HCT116 (cell line): ENCODE measurements at regions not wholly inside any gene's neighbourhood (a gene's known extent, or its start where the extent isn't known, plus 50 kb on each side); places are given as distances from the start of the nearest gene placed in this dataset.

Experiments used
- ATAC-seq: fragments of 200-7000 bp; cut with Tn5 transposase; 2 replicates; pipeline ENCODE4 v1.9.1; 2020; ENCODE audit warnings: mild to moderate bottlenecking, moderate library complexity
- BruUV-seq: library from RNA; stranded (reverse); fragments of 400-500 nt; replicated peaks from 2 replicates; lab custom pipeline; 2021; lab: Mats Ljungman, UMichigan
- CTCF ChIA-PET: fragments of 300-600 bp; sonication (Branson Sonifier 250); formaldehyde crosslinking; loops from one replicate; lab custom pipeline; 2021; ENCODE audit warnings: antibody characterized with exemption; lab: Charles Lee
- POLR2A ChIA-PET: fragments of 300-600, 350-600 bp; sonication (Branson Sonifier 250); formaldehyde crosslinking; loops from one replicate; lab custom pipeline; 2021; ENCODE audit warnings: antibody characterized with exemption; lab: Charles Lee
- RAD21 ChIA-PET, 2 experiments: fragments of 300-600 bp; sonication (Branson Sonifier 250); formaldehyde crosslinking; loops; one replicate each; lab custom pipeline; 2023; ENCODE audit warnings: low total read pairs in 2 of 2; ENCODE audit not compliant: uncharacterized antibody in 2 of 2, unreplicated experiment in 2 of 2, low non-redundant PET in 1 of 2; lab: Charles Lee
- DNase-seq: peaks from one replicate; pipeline ENCODE4 v3.0.0-alpha.2; 2010; ENCODE audit warnings: low read depth, low spot score
- H2AFZ ChIP-seq: fragments of 200-600 bp; shearing (Covaris generic), sonication (generic); 2 replicates; pipeline ENCODE4 v1.6.1; 2017; ENCODE audit warnings: low read depth, mixed run types, mixed read lengths, antibody characterized with exemption, low read length; ENCODE audit not compliant: poor library complexity, severe bottlenecking
- H3K27ac ChIP-seq: 2 replicates; pipeline ENCODE4 v1.5.1; 2012; ENCODE audit warnings: low read depth, low read length
- H3K27me3 ChIP-seq: fragments of 200-600 bp; sonication (generic); 2 replicates; pipeline ENCODE4 v1.6.1; 2016; ENCODE audit warnings: mixed run types, low read length, mixed read lengths; ENCODE audit not compliant: insufficient read depth
- H3K36me3 ChIP-seq, 2 experiments: fragments of 200-500 bp in 1 of 2; fragments of 200-600 bp in 1 of 2; sonication (Bioruptor generic) in 1 of 2; sonication (generic) in 1 of 2; 2 replicates each; pipeline versions ENCODE4 v1.5.1 to v1.6.1; 2014 to 2016; ENCODE audit warnings: low read length in 2 of 2, inconsistent platforms in 1 of 2, mixed read lengths in 1 of 2, mixed run types in 1 of 2; ENCODE audit not compliant: insufficient read depth in 2 of 2, control insufficient read depth in 1 of 2
- H3K4me1 ChIP-seq, 2 experiments: fragments of 200-600 bp in 1 of 2; sonication (generic) in 1 of 2; 2 replicates each; pipeline versions ENCODE4 v1.5.1 to v1.6.1; 2012 to 2017; ENCODE audit warnings: low read length in 2 of 2, inconsistent platforms in 1 of 2, mild to moderate bottlenecking in 1 of 2, mixed read lengths in 1 of 2, mixed run types in 1 of 2, moderate library complexity in 1 of 2; ENCODE audit not compliant: insufficient read depth in 2 of 2, control insufficient read depth in 1 of 2
- H3K4me2 ChIP-seq: fragments of 200-600 bp; sonication (generic); 2 replicates; pipeline ENCODE4 v1.6.1; 2017; ENCODE audit warnings: mixed run types, low read length, mixed read lengths
- H3K4me3 ChIP-seq, 2 experiments: fragments of 200-600 bp in 1 of 2; sonication (generic) in 1 of 2; replicated peaks in 1 of 2; 2 replicates each; pipeline ENCODE4 v1.5.1; 2011 to 2016; ENCODE audit warnings: low read length in 2 of 2, control low read depth in 1 of 2, low read depth in 1 of 2, mild to moderate bottlenecking in 1 of 2, mixed read lengths in 1 of 2, mixed run types in 1 of 2
- H3K79me2 ChIP-seq: fragments of 200-600 bp; sonication (generic); 2 replicates; pipeline ENCODE4 v1.6.1; 2017; ENCODE audit warnings: mild to moderate bottlenecking, mixed run types, low read length, moderate library complexity, mixed read lengths; ENCODE audit not compliant: insufficient read depth
- H3K9ac ChIP-seq: fragments of 200-600 bp; sonication (generic); 2 replicates; pipeline ENCODE4 v1.6.1; 2016; ENCODE audit warnings: low read length, mixed read lengths
- H3K9me2 ChIP-seq: fragments of 200-600 bp; sonication (generic), shearing (Covaris generic); 2 replicates; pipeline ENCODE4 v1.6.1; 2017; ENCODE audit warnings: mixed run types, mild to moderate bottlenecking, moderate library complexity; ENCODE audit not compliant: insufficient read depth
- H3K9me3 ChIP-seq, 2 experiments: fragments of 200-500 bp in 1 of 2; fragments of 200-600 bp in 1 of 2; sonication (Bioruptor generic) in 1 of 2; sonication (generic) in 1 of 2; 2 replicates each; pipeline ENCODE4 v1.6.1; 2014 to 2017; ENCODE audit warnings: low read length in 2 of 2, mixed read lengths in 2 of 2, inconsistent platforms in 1 of 2, low read depth in 1 of 2, mild to moderate bottlenecking in 1 of 2, mixed run types in 1 of 2, moderate library complexity in 1 of 2; ENCODE audit not compliant: control insufficient read depth in 1 of 2, insufficient read depth in 1 of 2
- H4K20me1 ChIP-seq: fragments of 200-600 bp; sonication (generic), shearing (Covaris generic); 2 replicates; pipeline ENCODE4 v1.6.1; 2017; ENCODE audit warnings: mixed run types, mild to moderate bottlenecking, moderate library complexity; ENCODE audit not compliant: insufficient read depth
- JUND ChIP-seq: IDR thresholded peaks from 2 replicates; pipeline ENCODE4 v1.6.1; 2012
- RAD21 ChIP-seq: IDR thresholded peaks from 2 replicates; pipeline ENCODE4 v1.6.1; 2012; ENCODE audit warnings: low read depth, mild to moderate bottlenecking
- intact Hi-C: fragments of 100-400 bp; cut with micrococcal nuclease; formaldehyde crosslinking; loops from 2 replicates; pipeline ENCODE4 v1.10.0; 2022
- TF ChIP-seq, protein P1 (sequence below), 3 experiments: fragments of 200-600 bp in 1 of 3; sonication (generic) in 1 of 3; IDR thresholded peaks in 2 of 3; conservative IDR thresholded peaks in 1 of 3; 2 replicates each; pipeline ENCODE4 v1.5.1; 2012 to 2017; ENCODE audit warnings: low read depth in 2 of 3, low read length in 2 of 3, antibody characterized with exemption in 1 of 3, borderline replicate concordance in 1 of 3, control low read depth in 1 of 3, mild to moderate bottlenecking in 1 of 3, mixed read lengths in 1 of 3, mixed run types in 1 of 3, moderate library complexity in 1 of 3; ENCODE audit not compliant: insufficient read depth in 1 of 3

DNA sequence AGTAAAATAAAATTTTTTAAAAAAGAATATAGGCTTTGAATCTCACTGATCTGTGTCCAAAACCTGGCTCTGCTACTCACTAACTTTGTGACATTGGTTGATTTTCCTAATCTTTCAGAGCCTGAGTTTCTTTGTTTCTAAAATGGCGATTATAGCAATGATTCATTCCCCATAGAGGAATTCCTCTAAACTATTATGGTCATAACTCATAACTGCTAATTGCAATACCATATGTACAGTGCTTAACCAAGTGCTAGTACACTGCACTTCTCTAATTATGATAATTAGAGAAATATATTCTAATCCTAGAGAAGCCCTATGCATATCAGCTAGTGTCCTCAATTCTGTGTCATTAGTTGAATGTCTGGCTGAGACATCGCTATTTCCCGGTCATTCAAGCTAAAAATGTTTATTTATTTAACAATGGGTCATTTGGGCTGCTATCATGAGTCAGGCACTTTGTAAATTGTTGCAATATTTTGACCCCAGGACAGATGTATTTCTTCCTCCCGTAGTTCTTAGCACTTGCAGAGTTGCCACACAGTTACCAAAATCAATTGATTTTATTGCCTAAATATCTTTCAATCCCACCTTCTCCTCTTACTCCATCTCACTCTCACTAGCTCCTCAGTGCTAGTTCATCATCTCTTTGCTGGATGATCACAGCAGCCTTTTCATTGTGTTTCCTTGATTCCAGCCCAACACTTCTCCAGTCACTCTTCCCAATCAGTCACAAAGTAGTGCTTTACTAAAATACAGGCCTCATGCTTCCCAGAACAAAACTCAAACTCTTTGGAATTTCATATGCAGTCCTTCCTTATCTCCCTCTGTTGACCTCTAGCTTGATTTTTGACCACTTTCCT lies 200.9 kb upstream of the PAPPA start:
- ChIA-PET POLR2A (no interaction called here), RAD21 (no interaction called here), CTCF (no interaction called here)
- H3K4me3 ChIP-seq, result no peak overlapping the region
- no TSS peak for BruUV-seq
- no peaks in the 10 kb centered on the region for H3K79me2 ChIP-seq
- DNase-seq (no peak), ATAC-seq (no peak)
- no peak overlapping the region for H3K27ac ChIP-seq
- no peak overlapping the region for H2AFZ ChIP-seq
- TF ChIP-seq RAD21, result no peak
- H3K4me2 ChIP-seq, result no peak overlapping the region
- H3K36me3 ChIP-seq, result no peaks in the 10 kb centered on the region
- intact Hi-C loops, result no loop called here
- no peaks in the 10 kb centered on the region for H3K9me2 ChIP-seq
- no peaks in the 10 kb centered on the region for H3K27me3 ChIP-seq
- H3K4me1 ChIP-seq, result no peaks in the 10 kb centered on the region
- H3K9ac ChIP-seq, result no peak overlapping the region
- no peaks in the 10 kb centered on the region for H3K9me3 ChIP-seq
- no peaks in the 10 kb centered on the region for H4K20me1 ChIP-seq

DNA sequence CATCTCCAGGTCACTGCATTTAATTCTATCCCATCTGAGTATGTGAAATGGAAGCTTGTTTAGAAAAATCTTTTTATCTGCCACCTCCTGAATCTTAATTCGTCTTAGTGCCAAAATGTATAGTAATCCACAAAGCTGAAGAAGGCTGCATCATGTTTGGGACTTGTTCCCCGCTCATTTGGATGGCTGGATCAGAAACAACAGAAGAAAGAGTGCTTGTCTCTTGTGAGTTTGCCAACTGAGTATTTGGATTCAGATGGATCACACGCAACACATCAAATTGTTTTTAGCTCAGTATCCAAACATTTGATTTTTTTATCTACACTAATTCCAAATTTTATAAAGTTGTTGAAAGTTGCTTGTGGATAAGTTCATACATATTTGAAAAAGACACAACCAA lies 197.2 kb upstream of the PAPPA start:
- no TSS peak for BruUV-seq
- no peaks in the 10 kb centered on the region for H3K4me1 ChIP-seq
- H4K20me1 ChIP-seq, result no peaks in the 10 kb centered on the region
- no peak overlapping the region for H3K27ac ChIP-seq
- POLR2A ChIA-PET, result no interaction called here
- RAD21 ChIA-PET, result no interaction called here
- H3K9me3 ChIP-seq, result no peaks in the 10 kb centered on the region
- H3K27me3 ChIP-seq, result no peaks in the 10 kb centered on the region
- H2AFZ ChIP-seq, result no peak overlapping the region
- DNase-seq, result no peak
- no peak overlapping the region for H3K4me2 ChIP-seq
- H3K9me2 ChIP-seq, result no peaks in the 10 kb centered on the region
- no peak overlapping the region for H3K4me3 ChIP-seq
- intact Hi-C loops, result no loop called here
- no peak for ATAC-seq
- H3K36me3 ChIP-seq, result no peaks in the 10 kb centered on the region
- H3K9ac ChIP-seq, result no peak overlapping the region
- H3K79me2 ChIP-seq, result no peaks in the 10 kb centered on the region
- CTCF ChIA-PET, result no interaction called here
- TF ChIP-seq JUND, result no peak
- TF ChIP-seq, protein P1, sequence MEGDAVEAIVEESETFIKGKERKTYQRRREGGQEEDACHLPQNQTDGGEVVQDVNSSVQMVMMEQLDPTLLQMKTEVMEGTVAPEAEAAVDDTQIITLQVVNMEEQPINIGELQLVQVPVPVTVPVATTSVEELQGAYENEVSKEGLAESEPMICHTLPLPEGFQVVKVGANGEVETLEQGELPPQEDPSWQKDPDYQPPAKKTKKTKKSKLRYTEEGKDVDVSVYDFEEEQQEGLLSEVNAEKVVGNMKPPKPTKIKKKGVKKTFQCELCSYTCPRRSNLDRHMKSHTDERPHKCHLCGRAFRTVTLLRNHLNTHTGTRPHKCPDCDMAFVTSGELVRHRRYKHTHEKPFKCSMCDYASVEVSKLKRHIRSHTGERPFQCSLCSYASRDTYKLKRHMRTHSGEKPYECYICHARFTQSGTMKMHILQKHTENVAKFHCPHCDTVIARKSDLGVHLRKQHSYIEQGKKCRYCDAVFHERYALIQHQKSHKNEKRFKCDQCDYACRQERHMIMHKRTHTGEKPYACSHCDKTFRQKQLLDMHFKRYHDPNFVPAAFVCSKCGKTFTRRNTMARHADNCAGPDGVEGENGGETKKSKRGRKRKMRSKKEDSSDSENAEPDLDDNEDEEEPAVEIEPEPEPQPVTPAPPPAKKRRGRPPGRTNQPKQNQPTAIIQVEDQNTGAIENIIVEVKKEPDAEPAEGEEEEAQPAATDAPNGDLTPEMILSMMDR (IDR thresholded peaks at IDR 0.05 in 2 of 3, conservative IDR thresholded peaks at IDR 0.05 in 1 of 3; ENCODE audit: borderline replicate concordance in 1 of 3, insufficient read depth in 1 of 3, low read depth in 2 of 3, low read length in 2 of 3), result no peak
